GM18519 (cell line): ENCODE measurements at regions not wholly inside any gene's neighbourhood (a gene's known extent, or its start where the extent isn't known, plus 50 kb on each side); places are given as distances from the start of the nearest gene placed in this dataset.
"Not testable (repeated sequence)": the region's sequence is repeated elsewhere in the genome, so short reads cannot be mapped to it uniquely, and the experiment has no call there.

Experiments used
- ATAC-seq: cut with Tn5 transposase; IDR thresholded peaks from one replicate; pipeline ENCODE4 v1.9.1; 2021; ENCODE audit warnings: mild to moderate bottlenecking, moderate library complexity; ENCODE audit not compliant: unreplicated experiment, low FRiP score

GRCh38 chr10:109427411-109427810, 495.9 kb downstream of the XPNPEP1 start:
- ATAC-seq = no peak

DNA sequence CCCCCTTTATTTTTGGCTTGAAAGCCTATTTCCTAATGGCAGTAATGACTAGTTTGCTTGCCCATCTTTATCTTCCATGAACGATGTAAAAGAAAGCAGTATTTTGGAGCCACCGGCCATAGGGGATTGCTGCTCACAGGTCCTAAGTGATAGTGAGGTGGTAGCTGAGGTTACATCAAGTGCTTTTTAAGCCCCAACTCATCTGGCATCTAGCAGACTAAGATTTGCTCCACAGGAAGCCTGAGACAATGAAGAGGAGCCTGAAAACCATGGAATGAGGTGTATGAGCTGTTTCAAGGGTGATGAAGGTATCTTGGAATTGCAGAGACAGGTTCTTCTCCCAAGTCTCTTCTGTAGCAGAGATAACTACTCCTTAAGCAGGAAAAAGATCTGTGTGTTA, 496.3 kb downstream of the XPNPEP1 start:
- no peak for ATAC-seq

- no peak for ATAC-seq
Measured at GRCh38 chr10:109418795-109419194, 504.5 kb downstream of the XPNPEP1 start.

GRCh38 chr10:109417803-109418202, 505.5 kb downstream of the XPNPEP1 start:
- ATAC-seq = no peak

DNA sequence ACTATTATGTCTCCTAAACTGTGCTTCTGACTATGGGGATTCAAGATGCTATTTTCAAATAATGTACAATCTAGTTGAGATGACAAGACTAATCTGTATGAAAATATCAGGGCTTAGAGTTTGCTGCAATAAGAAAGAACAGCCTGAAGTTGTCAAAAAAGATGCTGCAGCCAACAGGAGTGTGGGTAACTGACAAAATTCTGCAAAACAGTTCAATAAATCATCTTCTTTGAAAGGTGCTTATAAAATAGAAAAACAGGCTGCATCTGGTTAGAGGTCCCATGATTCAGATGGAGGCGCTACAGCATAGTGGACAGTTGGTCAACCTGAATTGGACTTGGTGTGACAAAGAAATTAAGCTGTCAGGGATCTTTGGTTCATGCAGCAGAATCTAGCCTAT, 511.0 kb downstream of the XPNPEP1 start:
- ATAC-seq = no peak

- no peak for ATAC-seq
Measured at GRCh38 chr10:109411917-109412316, 511.4 kb downstream of the XPNPEP1 start.

DNA sequence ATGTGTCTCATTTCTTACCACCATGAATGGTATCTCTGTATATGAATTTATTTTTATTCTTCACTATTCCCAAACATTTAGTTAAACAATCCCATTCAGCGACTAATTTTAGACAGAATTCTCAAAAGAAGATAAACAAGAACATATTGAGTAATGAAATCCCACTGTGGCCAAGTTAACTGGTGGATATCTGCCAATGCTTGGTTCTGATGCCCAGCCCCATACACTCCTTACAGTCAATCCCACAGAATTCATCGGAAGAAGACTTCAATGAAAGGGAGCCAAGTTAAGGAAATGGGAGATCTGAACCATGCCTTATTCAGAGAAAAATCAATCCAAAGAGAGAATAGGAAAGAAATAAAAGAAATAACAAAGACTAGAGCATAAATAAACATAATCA, 518.0 kb downstream of the XPNPEP1 start:
- ATAC-seq = no peak

- ATAC-seq = no peak
Measured at GRCh38 chr10:109403551-109403950, 519.8 kb downstream of the XPNPEP1 start.

DNA sequence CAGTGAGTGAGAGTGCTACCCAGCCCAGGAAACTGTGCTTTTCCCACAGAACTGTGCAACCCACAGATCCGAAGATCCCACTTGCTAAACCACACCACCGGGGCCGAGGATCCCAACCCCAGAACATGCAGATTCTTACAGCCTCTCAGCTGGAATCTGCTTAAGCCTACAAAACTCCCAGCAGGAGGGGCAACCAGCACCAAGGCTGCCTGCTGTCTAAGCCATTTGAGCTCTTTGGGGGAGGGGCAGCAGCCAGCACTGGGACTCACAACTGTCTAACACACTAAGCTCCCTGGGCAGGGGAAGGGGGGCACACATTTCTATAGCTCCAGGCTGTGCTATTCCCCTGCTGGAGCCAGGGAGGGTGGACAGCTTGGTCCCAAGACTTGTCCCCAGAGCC, 529.9 kb downstream of the XPNPEP1 start:
- no peak for ATAC-seq

GRCh38 chr10:109386921-109387320, 536.4 kb downstream of the XPNPEP1 start:
- no peak for ATAC-seq

- ATAC-seq = no peak
Measured at GRCh38 chr10:109386101-109386500, 537.2 kb downstream of the XPNPEP1 start.

DNA sequence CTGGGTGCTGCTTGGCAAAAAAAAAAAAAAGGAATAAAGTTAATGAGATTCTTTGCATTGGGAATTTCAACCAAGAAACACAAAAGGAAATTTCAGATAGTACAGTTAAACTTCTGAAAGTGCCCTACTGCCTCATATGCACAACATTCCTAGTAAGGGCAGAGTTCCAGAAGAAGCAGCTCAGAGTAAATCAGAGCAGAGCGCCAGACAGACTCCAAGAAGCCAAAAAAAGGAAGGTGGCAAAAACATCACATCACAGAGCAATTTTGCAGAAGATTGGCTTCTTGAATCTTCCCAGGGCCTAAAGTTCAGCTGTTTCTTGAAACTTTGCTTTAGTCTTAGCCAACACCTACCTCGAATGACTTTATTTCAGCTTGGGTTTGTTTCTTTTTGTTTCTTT, 544.1 kb downstream of the XPNPEP1 start:
- no peak for ATAC-seq

DNA sequence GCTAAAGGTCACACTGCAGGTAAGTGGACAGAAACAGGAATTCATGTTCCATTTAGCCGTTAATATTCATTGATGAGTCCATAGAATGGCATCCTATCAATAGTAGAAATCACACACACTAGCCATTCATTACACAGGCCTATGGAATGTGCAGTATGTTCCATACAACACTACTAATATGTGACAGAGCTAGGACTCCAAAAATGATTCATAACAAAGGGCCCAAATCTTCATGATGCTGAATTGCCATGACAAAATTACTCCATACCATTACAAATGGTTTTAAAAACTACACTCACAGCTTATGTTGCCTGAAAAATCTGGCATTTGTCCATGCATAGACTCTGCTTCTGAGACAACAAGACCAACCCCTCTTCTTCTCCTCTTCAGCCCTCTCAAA, 549.1 kb downstream of the XPNPEP1 start:
- ATAC-seq = no peak

DNA sequence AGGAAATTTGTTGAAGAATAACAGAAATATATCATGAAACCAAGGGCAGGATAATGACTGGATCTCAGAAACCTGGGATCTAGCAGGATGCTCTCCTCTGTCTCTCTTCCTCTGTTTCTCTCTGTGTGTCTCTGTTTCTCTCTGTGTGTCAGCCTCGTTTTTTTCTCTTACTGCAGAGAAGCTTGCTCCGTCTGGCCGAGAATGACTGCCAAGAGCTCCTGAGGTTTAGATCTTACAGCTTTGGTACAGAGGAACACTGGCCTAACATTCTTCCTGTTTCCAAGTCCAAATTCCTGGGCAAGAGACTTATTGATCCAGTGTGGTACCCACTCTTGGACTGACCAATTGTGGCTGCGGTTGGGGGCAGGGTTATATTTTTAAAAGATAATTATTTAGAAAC, 564.0 kb downstream of the XPNPEP1 start:
- no peak for ATAC-seq

DNA sequence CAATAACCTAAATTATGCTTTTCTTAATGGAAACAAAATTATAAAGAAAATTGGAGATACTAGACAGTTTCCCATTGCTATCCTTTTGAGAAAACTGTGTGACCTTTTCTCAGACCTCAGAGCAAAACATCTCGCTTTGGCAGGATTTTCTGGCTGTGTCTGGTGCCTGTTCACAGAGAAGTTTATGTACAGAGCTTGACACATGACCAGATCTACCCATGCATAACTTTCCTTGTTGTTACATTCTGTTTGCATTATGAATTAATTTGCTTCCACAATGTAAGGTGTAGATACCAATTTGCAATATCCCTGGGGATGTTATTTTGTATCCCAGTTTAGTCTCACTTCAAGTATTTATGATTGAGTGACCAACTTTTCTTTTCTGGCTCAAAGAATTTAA, 565.0 kb downstream of the XPNPEP1 start:
- no peak for ATAC-seq

DNA sequence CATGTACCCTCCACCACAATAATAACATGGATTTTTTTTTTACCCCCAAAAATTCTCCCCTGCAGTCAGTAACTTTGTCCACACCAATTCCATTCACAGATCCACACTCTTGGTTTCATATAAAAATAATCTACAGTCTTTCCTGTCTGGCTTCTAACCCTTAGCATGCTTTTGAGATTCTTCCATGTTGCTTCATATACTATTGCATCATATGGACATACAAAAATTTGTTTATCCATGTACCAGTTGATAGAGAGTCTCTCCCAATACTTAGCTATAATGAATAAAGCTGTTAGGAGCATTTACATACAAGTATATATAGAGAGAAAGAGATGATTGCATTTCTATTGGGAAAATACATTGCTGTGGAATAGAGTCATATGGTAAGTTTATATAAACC, 575.0 kb downstream of the XPNPEP1 start:
- no peak for ATAC-seq

- ATAC-seq = no peak
Measured at GRCh38 chr10:109343293-109343692, 580.0 kb downstream of the XPNPEP1 start.

DNA sequence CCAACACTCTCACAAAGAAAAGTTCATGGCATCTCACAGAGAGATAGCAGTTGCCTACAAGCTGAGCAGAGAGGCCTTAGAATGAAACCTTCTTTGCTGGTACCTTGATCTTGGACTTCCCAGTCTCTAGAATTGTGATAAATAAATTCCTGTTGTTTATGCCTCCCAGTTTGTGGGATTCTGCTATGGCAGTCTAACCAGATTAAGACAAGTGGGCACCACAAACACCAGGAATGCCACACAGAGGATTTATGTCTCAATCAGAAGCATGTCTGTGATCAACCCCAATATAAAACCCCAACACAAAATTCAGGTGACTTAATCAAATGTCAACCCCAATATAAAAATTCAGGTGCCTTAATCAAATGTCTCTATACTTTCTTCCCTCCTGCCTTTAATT, 581.3 kb downstream of the XPNPEP1 start:
- ATAC-seq = no peak

DNA sequence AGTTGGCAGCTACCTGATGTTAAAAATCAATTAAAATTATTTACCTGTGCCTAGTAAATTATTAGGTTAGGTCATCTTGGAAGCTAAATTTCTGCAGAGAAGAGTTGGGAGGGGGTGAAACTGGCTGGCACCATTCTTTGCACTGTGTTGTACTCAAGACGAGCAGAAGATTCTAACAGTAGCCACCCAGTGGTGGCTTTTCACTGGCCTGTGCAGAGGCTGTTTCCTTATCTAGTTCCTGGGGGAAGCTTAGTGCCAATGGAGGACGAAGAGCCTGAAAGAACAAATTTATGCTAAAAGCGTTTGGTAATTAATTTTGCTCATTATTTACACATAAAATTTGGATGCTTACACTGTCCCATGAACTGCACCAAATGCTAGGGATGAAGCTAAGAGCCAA, 595.3 kb downstream of the XPNPEP1 start:
- ATAC-seq = no peak

GRCh38 chr10:109327266-109327665, 596.0 kb downstream of the XPNPEP1 start:
- ATAC-seq = no peak

- no peak for ATAC-seq
Measured at GRCh38 chr10:109324721-109325120, 598.6 kb downstream of the XPNPEP1 start.

GRCh38 chr10:109317746-109318366, 605.5 kb downstream of the XPNPEP1 start:
- ATAC-seq = no peak

DNA sequence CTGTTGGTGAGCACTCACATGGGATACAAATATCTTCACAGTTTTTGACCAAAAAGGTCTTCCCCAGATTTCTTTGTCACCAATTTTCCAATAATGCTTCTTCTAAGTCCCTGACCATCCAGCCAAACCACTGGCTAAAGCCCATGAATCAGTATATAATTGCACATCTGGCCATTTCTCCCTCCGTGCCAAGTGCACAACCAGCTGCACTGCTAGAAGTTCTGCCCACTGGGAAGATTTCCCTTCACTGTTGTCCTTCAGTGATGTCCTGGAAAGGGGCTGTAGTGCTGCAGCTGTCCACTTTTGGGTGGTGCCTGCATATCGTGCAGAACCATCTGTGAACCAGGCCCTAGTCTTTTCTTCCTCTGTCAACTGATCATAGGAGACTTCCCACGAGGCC, 609.3 kb downstream of the XPNPEP1 start:
- not testable (repeated sequence) for ATAC-seq
